ENCODE measurements at regions not wholly inside any gene's neighbourhood (a gene's known extent, or its start where the extent isn't known, plus 50 kb on each side); places are given as distances from the start of the nearest gene placed in this dataset. TPM values are rescaled to one million over a fixed set of nuclear protein-coding genes. Genes with fewer than 3 reads are reported as not detected.

DNA sequence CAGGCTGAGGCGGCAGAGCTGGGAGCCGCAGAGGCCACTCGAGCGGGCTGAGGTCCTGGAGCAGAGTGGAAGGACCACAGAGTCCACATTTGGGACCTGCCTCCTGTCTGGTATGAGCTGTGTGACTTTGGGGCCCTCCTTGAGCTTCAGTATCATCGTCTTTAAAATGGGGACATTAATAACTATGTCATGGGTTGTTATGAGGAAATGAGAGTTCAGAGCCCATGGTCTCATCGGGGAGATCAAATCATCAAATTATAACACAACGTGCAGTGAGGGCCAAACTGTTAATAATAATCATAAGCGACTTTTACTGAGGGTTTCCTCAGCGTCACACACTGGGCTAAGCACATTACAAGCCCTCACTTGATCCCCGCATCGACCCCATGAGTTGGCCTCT, 49.9 kb upstream of the CCDC167 start:
- no peaks in the 10 kb centered on the region for H3K36me3 ChIP-seq (ENCODE audit: control insufficient read depth in 1 of 2, insufficient read depth in 2 of 2, low read depth in 1 of 2, low read length in 2 of 2)
- H2BK120ac ChIP-seq (ENCODE audit: low read depth, low read length) = no peak overlapping the region
- H2BK15ac ChIP-seq (ENCODE audit: low read depth, poor library complexity, severe bottlenecking) = no peak overlapping the region
- no peak overlapping the region for H3K4ac ChIP-seq (ENCODE audit: low read depth in 1 of 2, low read length in 2 of 2)
- H4K8ac ChIP-seq (ENCODE audit: low read length) = no peak overlapping the region
- H3K4me1 ChIP-seq (ENCODE audit: control insufficient read depth, insufficient read depth, low read depth, low read length) = peaks cover 18% of the 10 kb centered on the region
- DNase-seq = no peak
- no peak overlapping the region for H3K9ac ChIP-seq (ENCODE audit: low read length)
- H3K27ac ChIP-seq (ENCODE audit: low read length, poor library complexity, severe bottlenecking) = no peak overlapping the region
- no peak overlapping the region for H2AK5ac ChIP-seq (ENCODE audit: low read length, severe bottlenecking)
- H4K91ac ChIP-seq (ENCODE audit: low read length) = no peak overlapping the region
- H2BK5ac ChIP-seq (ENCODE audit: low read depth, low read length, poor library complexity, severe bottlenecking) = no peak overlapping the region
- H3K79me1 ChIP-seq (replicated peaks; ENCODE audit: low read length, poor library complexity, severe bottlenecking) = no peaks in the 10 kb centered on the region
- H3K18ac ChIP-seq (ENCODE audit: low read depth in 1 of 2, low read length in 2 of 2) = no peak overlapping the region
- peaks cover 39 to 56% of the 10 kb centered on the region in 2 experiments for H3K27me3 ChIP-seq (ENCODE audit: control insufficient read depth in 1 of 2, insufficient read depth in 1 of 2, low read length in 2 of 2)
- no peak overlapping the region for H3K4me3 ChIP-seq (ENCODE audit: insufficient read depth in 1 of 2, low read depth in 1 of 2, low read length in 2 of 2)
- no peaks in the 10 kb centered on the region for H3K9me3 ChIP-seq (ENCODE audit: control insufficient read depth, low read length)
- no peak overlapping the region for H3K14ac ChIP-seq (ENCODE audit: low read length in 2 of 2)
- no peak overlapping the region for H2BK12ac ChIP-seq (ENCODE audit: low read length in 2 of 2)
- no peak overlapping the region for H2AFZ ChIP-seq (ENCODE audit: low read depth, low read length)
- no peak overlapping the region for H3K23ac ChIP-seq (ENCODE audit: low read length in 2 of 2)
- WGBS = 90% methylated on average over 11 of the region's 11 CpGs
- H3K4me2 ChIP-seq (ENCODE audit: low read length, poor library complexity, severe bottlenecking) = no peak overlapping the region

Small RNAs in the stretch of these regions (small RNA-seq; reads per million reads assigned to genes)
- gene MIR4462 (ENCODE audit: low read depth) = not detected
